Hepatocyte (in vitro differentiated cells): ENCODE measurements at regions not wholly inside any gene's neighbourhood (a gene's known extent, or its start where the extent isn't known, plus 50 kb on each side); places are given as distances from the start of the nearest gene placed in this dataset.
"Not testable (repeated sequence)": the region's sequence is repeated elsewhere in the genome, so short reads cannot be mapped to it uniquely, and the experiment has no call there.

Source experiments
- DNase-seq: peaks from one replicate; pipeline ENCODE4 v3.0.0-alpha.2; 2016; ENCODE audit warnings: low spot score
- H2AFZ ChIP-seq: fragments of 200-600 bp; sonication (generic); 2 replicates; pipeline ENCODE4 v1.6.0; 2016; ENCODE audit warnings: antibody characterized with exemption, mild to moderate bottlenecking
- H3K27ac ChIP-seq: fragments of 200-600 bp; sonication (generic); 2 replicates; pipeline ENCODE4 v1.5.1; 2016; ENCODE audit warnings: mild to moderate bottlenecking
- H3K27me3 ChIP-seq: fragments of 200-600 bp; sonication (generic); 2 replicates; pipeline ENCODE4 v1.6.1; 2016
- H3K36me3 ChIP-seq: fragments of 200-600 bp; sonication (generic); replicated peaks from 2 replicates; pipeline ENCODE4 v1.5.1; 2016; ENCODE audit warnings: low read depth; ENCODE audit not compliant: insufficient read depth
- H3K4me1 ChIP-seq: fragments of 200-600 bp; sonication (generic); 2 replicates; pipeline ENCODE4 v1.5.1; 2016; ENCODE audit warnings: mild to moderate bottlenecking, moderate library complexity; ENCODE audit not compliant: insufficient read depth
- H3K4me2 ChIP-seq: fragments of 200-600 bp; sonication (generic); 2 replicates; pipeline ENCODE4 v1.6.0; 2016
- H3K4me3 ChIP-seq: fragments of 200-600 bp; sonication (generic); 2 replicates; pipeline ENCODE4 v1.5.1; 2016; ENCODE audit warnings: mild to moderate bottlenecking
- H3K79me2 ChIP-seq: fragments of 200-600 bp; sonication (generic); 2 replicates; pipeline ENCODE4 v1.6.0; 2017; ENCODE audit warnings: mild to moderate bottlenecking
- H3K9me2 ChIP-seq: fragments of 200-600 bp; sonication (generic); replicated peaks from 2 replicates; pipeline ENCODE4 v1.6.0; 2017; ENCODE audit warnings: mild to moderate bottlenecking; ENCODE audit not compliant: insufficient read depth
- H3K9me3 ChIP-seq: fragments of 200-600 bp; sonication (generic); 2 replicates; pipeline ENCODE4 v1.5.1; 2016; ENCODE audit warnings: low read depth, mild to moderate bottlenecking
- H4K20me1 ChIP-seq: fragments of 200-600 bp; sonication (generic); 2 replicates; pipeline ENCODE4 v1.6.0; 2016; ENCODE audit warnings: mild to moderate bottlenecking; ENCODE audit not compliant: insufficient read depth, poor library complexity, severe bottlenecking
- WGBS: methylation state at CpG from one replicate; pipeline ENCODE4 v1.1.6; 2016; ENCODE audit warnings: low lambda C conversion rate; ENCODE audit errors: missing lambda C conversion rate; 5-methylcytosine and 5-hydroxymethylcytosine counted together

DNA sequence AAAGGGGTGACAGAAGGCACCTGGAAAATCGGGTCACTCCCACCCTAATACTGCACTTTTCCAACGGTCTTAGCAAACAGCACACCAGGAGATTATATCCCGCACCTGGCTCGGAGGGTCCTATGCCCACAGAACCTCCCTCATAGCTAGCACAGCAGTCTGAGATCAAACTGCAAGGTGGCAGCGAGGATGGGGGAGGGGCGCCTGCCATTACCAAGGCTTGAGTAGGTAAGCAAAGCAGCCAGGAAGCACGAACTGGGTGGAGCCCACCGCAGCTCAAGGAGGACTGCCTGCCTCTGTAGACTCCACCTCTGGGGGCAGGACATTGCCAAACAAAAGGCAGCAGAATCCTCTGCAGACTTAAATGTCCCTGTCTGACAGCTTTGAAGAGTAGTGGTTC, 101.8 kb downstream of the TBX20 start:
- H3K36me3 ChIP-seq, H3K4me3 ChIP-seq, H3K9me3 ChIP-seq, H3K4me2 ChIP-seq, H4K20me1 ChIP-seq, H2AFZ ChIP-seq, H3K27me3 ChIP-seq, H3K4me1 ChIP-seq, H3K27ac ChIP-seq, H3K9me2 ChIP-seq, DNase-seq, H3K79me2 ChIP-seq: not testable (repeated sequence)
- WGBS: 97% methylated on average over 8 of the region's 8 CpGs

GRCh38 chr7:35148030-35148429, 105.9 kb downstream of the TBX20 start:
- not testable (repeated sequence) for H3K36me3 ChIP-seq, H3K9me3 ChIP-seq, H3K4me1 ChIP-seq, H2AFZ ChIP-seq, H3K4me3 ChIP-seq, H3K27me3 ChIP-seq, DNase-seq, H3K27ac ChIP-seq, H4K20me1 ChIP-seq, H3K9me2 ChIP-seq, H3K79me2 ChIP-seq, H3K4me2 ChIP-seq
- WGBS: 84% methylated on average over 4 of the region's 4 CpGs

DNA sequence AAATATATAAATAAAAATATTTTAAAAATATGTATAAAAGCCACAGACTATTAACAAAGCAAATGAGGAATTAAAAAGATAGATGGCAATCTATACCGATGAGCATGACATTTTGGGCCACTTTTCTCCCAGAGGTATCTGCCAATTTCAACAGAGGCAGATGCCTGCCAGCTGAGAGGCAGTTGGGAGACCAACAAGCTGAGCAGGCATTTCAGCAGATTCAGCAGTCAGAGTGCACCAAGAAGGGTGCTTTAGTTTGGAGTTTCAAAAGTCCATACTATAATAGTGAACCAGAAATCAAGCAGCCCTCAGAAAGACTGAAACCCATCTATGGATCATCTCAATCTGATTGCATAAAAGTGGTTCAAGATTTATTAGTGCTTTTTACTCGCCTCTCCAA, 104.8 kb upstream of the DPY19L1 start:
- H3K4me3 ChIP-seq, H3K4me2 ChIP-seq, H2AFZ ChIP-seq, H3K9me3 ChIP-seq, H3K9me2 ChIP-seq, H3K27ac ChIP-seq, H3K79me2 ChIP-seq, H3K4me1 ChIP-seq, H3K36me3 ChIP-seq, H3K27me3 ChIP-seq, DNase-seq, H4K20me1 ChIP-seq: not testable (repeated sequence)
- WGBS: 84% methylated on average over 2 of the region's 2 CpGs

DNA sequence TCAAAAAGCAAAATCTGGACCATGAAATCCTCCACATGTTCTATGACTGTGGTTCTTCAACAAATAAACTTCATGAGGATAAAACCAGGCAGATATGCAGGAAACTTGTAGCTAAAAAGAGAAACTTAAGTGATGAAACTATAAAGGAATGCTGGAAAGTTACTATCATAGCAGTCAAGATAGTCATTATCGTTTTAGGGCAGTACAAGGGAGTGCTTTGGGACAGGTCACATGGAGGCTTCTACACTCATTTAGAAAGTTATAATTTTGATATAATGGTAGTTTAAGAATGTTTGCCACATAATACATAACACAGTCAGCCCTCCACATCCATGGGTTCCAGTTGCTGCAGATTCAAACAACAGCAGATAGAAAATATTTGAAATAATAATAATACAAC, 102.0 kb upstream of the DPY19L1 start:
- H3K27ac ChIP-seq, H3K4me1 ChIP-seq, DNase-seq, H3K9me3 ChIP-seq, H3K4me2 ChIP-seq, H3K9me2 ChIP-seq, H3K36me3 ChIP-seq, H4K20me1 ChIP-seq, H3K27me3 ChIP-seq, H3K79me2 ChIP-seq, H3K4me3 ChIP-seq, H2AFZ ChIP-seq: not testable (repeated sequence)
- WGBS: 90% methylated on average over 1 of the region's 1 CpG

GRCh38 chr7:35133465-35133864, 96.2 kb upstream of the DPY19L1 start:
- DNase-seq, H3K9me3 ChIP-seq, H3K27ac ChIP-seq, H3K9me2 ChIP-seq, H4K20me1 ChIP-seq, H3K79me2 ChIP-seq, H3K4me2 ChIP-seq, H3K36me3 ChIP-seq, H2AFZ ChIP-seq, H3K4me1 ChIP-seq, H3K4me3 ChIP-seq, H3K27me3 ChIP-seq: not testable (repeated sequence)
- 88% methylated on average over 2 of the region's 2 CpGs for WGBS

DNA sequence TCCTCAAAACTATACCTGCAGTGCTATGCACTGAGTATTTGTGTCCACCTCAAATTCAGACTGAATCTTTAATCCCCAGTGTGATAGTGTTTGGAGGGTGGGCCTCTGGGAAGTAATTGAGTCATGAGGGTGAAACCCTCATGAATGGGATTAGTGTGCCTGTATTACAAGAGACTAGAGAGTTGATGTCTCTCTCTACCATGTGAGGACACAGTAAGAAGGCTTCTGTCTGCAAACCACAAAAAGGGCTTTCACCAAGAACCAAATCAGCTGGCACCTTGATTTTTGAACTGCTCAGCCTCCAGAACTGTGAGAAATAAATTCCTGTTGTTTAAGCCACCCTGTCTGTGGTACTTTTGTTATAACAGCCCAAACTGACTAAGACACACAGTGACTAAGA, 95.7 kb upstream of the DPY19L1 start:
- not testable (repeated sequence) for H3K9me3 ChIP-seq, H3K9me2 ChIP-seq, H2AFZ ChIP-seq, H3K4me3 ChIP-seq, H4K20me1 ChIP-seq, H3K27ac ChIP-seq, H3K27me3 ChIP-seq, H3K4me2 ChIP-seq, H3K79me2 ChIP-seq, H3K4me1 ChIP-seq, H3K36me3 ChIP-seq, DNase-seq

GRCh38 chr7:35128662-35129061, 91.4 kb upstream of the DPY19L1 start:
- not testable (repeated sequence) for H3K36me3 ChIP-seq, H4K20me1 ChIP-seq, H3K4me3 ChIP-seq, H3K79me2 ChIP-seq, H3K27me3 ChIP-seq, H3K27ac ChIP-seq, DNase-seq, H3K9me2 ChIP-seq, H3K4me1 ChIP-seq, H2AFZ ChIP-seq, H3K9me3 ChIP-seq, H3K4me2 ChIP-seq
- 89% methylated on average over 2 of the region's 2 CpGs for WGBS

GRCh38 chr7:35118526-35118925, 81.2 kb upstream of the DPY19L1 start:
- not testable (repeated sequence) for H3K4me2 ChIP-seq, H3K4me3 ChIP-seq, H4K20me1 ChIP-seq, H3K9me3 ChIP-seq, H2AFZ ChIP-seq, H3K79me2 ChIP-seq, H3K27me3 ChIP-seq, DNase-seq, H3K4me1 ChIP-seq, H3K9me2 ChIP-seq, H3K36me3 ChIP-seq, H3K27ac ChIP-seq
- WGBS: 40% methylated on average over 6 of the region's 6 CpGs

- peak; percentile 13 for DNase-seq
- not testable (repeated sequence) for H3K9me3 ChIP-seq, H2AFZ ChIP-seq, H3K4me2 ChIP-seq, H3K79me2 ChIP-seq, H4K20me1 ChIP-seq, H3K36me3 ChIP-seq, H3K27ac ChIP-seq, H3K4me3 ChIP-seq, H3K27me3 ChIP-seq, H3K9me2 ChIP-seq, H3K4me1 ChIP-seq
- WGBS: 58% methylated on average over 1 of the region's 1 CpG
Observed at GRCh38 chr7:35106667-35107066, 69.4 kb upstream of the DPY19L1 start.

DNA sequence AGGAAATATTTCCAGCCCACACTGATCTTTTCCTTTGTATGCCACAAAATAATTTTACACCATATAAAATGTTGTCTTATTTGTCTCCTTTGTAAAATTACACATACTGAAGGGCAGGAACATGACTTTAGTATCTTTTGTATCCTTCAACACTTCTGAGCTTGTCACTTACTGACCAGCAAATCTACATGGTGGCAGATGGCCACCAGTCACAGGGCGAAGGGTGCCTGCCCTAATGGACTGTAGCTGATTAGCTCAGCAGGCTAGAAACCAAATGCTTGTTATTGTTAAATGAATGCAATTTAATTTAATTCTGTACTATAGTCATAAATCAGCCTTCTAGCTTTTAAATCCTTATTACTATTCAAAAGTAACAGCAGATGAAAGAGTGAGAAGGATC, 68.2 kb upstream of the DPY19L1 start:
- H4K20me1 ChIP-seq, H3K27ac ChIP-seq, H3K4me1 ChIP-seq, H3K4me2 ChIP-seq, DNase-seq, H3K79me2 ChIP-seq, H2AFZ ChIP-seq, H3K4me3 ChIP-seq, H3K9me3 ChIP-seq, H3K27me3 ChIP-seq, H3K9me2 ChIP-seq, H3K36me3 ChIP-seq: not testable (repeated sequence)
- 96% methylated on average over 1 of the region's 1 CpG for WGBS
